Endothelial cell of umbilical vein (primary cell): ENCODE measurements at regions not wholly inside any gene's neighbourhood (a gene's known extent, or its start where the extent isn't known, plus 50 kb on each side); places are given as distances from the start of the nearest gene placed in this dataset.

Experiments
- BruUV-seq: library from RNA; stranded (reverse); fragments of 400-500 nt; replicated peaks from 2 replicates; lab custom pipeline; 2021; lab: Mats Ljungman, UMichigan
- CTCF ChIA-PET: fragments of 300-600, 350-600 bp; sonication (Branson Sonifier 250); formaldehyde crosslinking; loops from one replicate; lab custom pipeline; 2021; ENCODE audit warnings: antibody characterized with exemption, inconsistent platforms; lab: Charles Lee
- POLR2A ChIA-PET: fragments of 300-600, 350-600 bp; sonication (Branson Sonifier 250); formaldehyde crosslinking; loops from one replicate; lab custom pipeline; 2021; ENCODE audit warnings: antibody characterized with exemption, inconsistent platforms; lab: Charles Lee
- DNase-seq: peaks from one replicate; pipeline ENCODE4 v3.0.0-alpha.2; 2011; ENCODE audit warnings: low read depth, low spot score
- FAIRE-seq: peaks from 2 replicates; lab custom pipeline; 2011; peaks lifted over from hg19 to GRCh38; lab: Jason Lieb, UNC
- H2AFZ ChIP-seq: 2 replicates; pipeline ENCODE4 v1.6.0; 2012; ENCODE audit warnings: low read depth, low read length, control low read depth, inconsistent platforms
- H3K27ac ChIP-seq: 2 replicates; pipeline ENCODE4 v1.5.1; 2011; ENCODE audit warnings: low read depth, mild to moderate bottlenecking, control low read depth, low read length, moderate library complexity; ENCODE audit not compliant: insufficient read depth
- H3K27me3 ChIP-seq, 2 experiments: 2 replicates each; pipeline versions ENCODE4 v1.6.0 to v1.6.1; 2011; ENCODE audit warnings: low read length in 2 of 2, mixed read lengths in 1 of 2; ENCODE audit not compliant: control insufficient read depth in 2 of 2, insufficient read depth in 2 of 2
- H3K36me3 ChIP-seq, 2 experiments: 2 replicates in 1 of 2; 3 replicates in 1 of 2; pipeline ENCODE4 v1.5.1; 2011; ENCODE audit warnings: low read length in 2 of 2, mild to moderate bottlenecking in 1 of 2, moderate library complexity in 1 of 2; ENCODE audit not compliant: control insufficient read depth in 2 of 2, insufficient read depth in 2 of 2; ENCODE audit errors: extremely low read depth in 1 of 2
- H3K4me1 ChIP-seq: 3 replicates; pipeline ENCODE4 v1.5.1; 2011; ENCODE audit warnings: mild to moderate bottlenecking, low read length; ENCODE audit not compliant: control insufficient read depth, insufficient read depth; ENCODE audit errors: extremely low read depth
- H3K4me2 ChIP-seq: 2 replicates; pipeline ENCODE4 v1.6.1; 2011; ENCODE audit warnings: low read length, control low read depth, mixed read lengths; ENCODE audit not compliant: insufficient read depth
- H3K4me3 ChIP-seq, 3 experiments: fragments of 200-600 bp in 1 of 3; sonication (generic), shearing (Covaris generic) in 1 of 3; replicated peaks in 1 of 3; 2 replicates each; pipeline ENCODE4 v1.5.1; 2011 to 2016; ENCODE audit warnings: control low read depth in 3 of 3, low read length in 3 of 3, mild to moderate bottlenecking in 2 of 3, inconsistent platforms in 1 of 3, low read depth in 1 of 3, moderate library complexity in 1 of 3; ENCODE audit not compliant: insufficient read depth in 1 of 3
- H3K79me2 ChIP-seq: 2 replicates; pipeline ENCODE4 v1.6.0; 2012; ENCODE audit warnings: low read length, inconsistent platforms; ENCODE audit not compliant: control insufficient read depth, insufficient read depth
- H3K9ac ChIP-seq: replicated peaks from 2 replicates; pipeline ENCODE3; 2011; ENCODE audit warnings: low read length, control low read depth; ENCODE audit not compliant: insufficient read depth; ENCODE audit errors: extremely low read depth
- H3K9me1 ChIP-seq: replicated peaks from 3 replicates; pipeline ENCODE4 v1.6.0; 2011; ENCODE audit warnings: mild to moderate bottlenecking, low read length; ENCODE audit not compliant: control insufficient read depth, insufficient read depth; ENCODE audit errors: extremely low read depth
- H3K9me3 ChIP-seq: replicated peaks from 2 replicates; pipeline ENCODE4 v1.5.1; 2012; ENCODE audit warnings: low read length, inconsistent platforms; ENCODE audit not compliant: control insufficient read depth, insufficient read depth
- H4K20me1 ChIP-seq: replicated peaks from 2 replicates; pipeline ENCODE3; 2011; ENCODE audit warnings: mild to moderate bottlenecking, low read length; ENCODE audit not compliant: control insufficient read depth, insufficient read depth; ENCODE audit errors: extremely low read depth
- EZH2 ChIP-seq: IDR thresholded peaks from 2 replicates; pipeline ENCODE4 v1.6.1; 2012; ENCODE audit warnings: borderline replicate concordance, low read depth, mild to moderate bottlenecking, moderate library complexity, low read length, inconsistent platforms; ENCODE audit not compliant: severe bottlenecking
- FOS ChIP-seq: IDR thresholded peaks from 2 replicates; pipeline ENCODE4 v1.6.1; 2011; ENCODE audit warnings: mild to moderate bottlenecking, low read length, moderate library complexity, borderline replicate concordance; ENCODE audit not compliant: insufficient read depth
- GATA2 ChIP-seq: IDR thresholded peaks from 2 replicates; pipeline ENCODE4 v1.7.0; 2011; ENCODE audit warnings: low read depth, mild to moderate bottlenecking, moderate library complexity, mixed read lengths, low read length; ENCODE audit not compliant: insufficient read length, insufficient read depth
- JUN ChIP-seq: IDR thresholded peaks from 2 replicates; pipeline ENCODE4 v1.6.1; 2011; ENCODE audit warnings: borderline replicate concordance, low read depth; ENCODE audit not compliant: insufficient read length, insufficient read depth
- MAX ChIP-seq: IDR thresholded peaks from 2 replicates; pipeline ENCODE4 v1.6.1; 2011; ENCODE audit not compliant: insufficient read depth, insufficient read length
- MYC ChIP-seq: IDR thresholded peaks from one replicate; pipeline ENCODE4 v1.6.1; 2011; ENCODE audit warnings: mild to moderate bottlenecking, low read depth, low read length
- POLR2A ChIP-seq: IDR thresholded peaks from 2 replicates; pipeline ENCODE4 v1.6.1; 2012; ENCODE audit warnings: low read depth, mild to moderate bottlenecking, control low read depth, low read length
- POLR2AphosphoS5 ChIP-seq: IDR thresholded peaks from 2 replicates; pipeline ENCODE4 v1.6.1; 2012; ENCODE audit warnings: low read depth, mild to moderate bottlenecking, control low read depth, low read length, moderate library complexity; ENCODE audit not compliant: insufficient read depth
- dilution Hi-C: fragments of 300-500 bp; cut with MboI; formaldehyde crosslinking; loops from one replicate; pipeline ENCODE4 v1.15.0; 2019; ENCODE audit warnings: low sequenced_read_pairs; ENCODE audit not compliant: extremely low pct_ligation_motif_present
- intact Hi-C: fragments of 100-400 bp; cut with micrococcal nuclease; formaldehyde crosslinking; loops from one replicate; pipeline ENCODE4 v1.10.0; 2022
- TF ChIP-seq, protein P1 (sequence below), 2 donors: IDR thresholded peaks; 1 replicate in 1 of 2; 2 replicates in 1 of 2; pipeline ENCODE4 v1.5.1; 2011; ENCODE audit warnings: low read length in 2 of 2, mild to moderate bottlenecking in 2 of 2, moderate library complexity in 2 of 2, control low read depth in 1 of 2, inconsistent platforms in 1 of 2, low read depth in 1 of 2; ENCODE audit not compliant: insufficient read depth in 1 of 2; ENCODE audit errors: extremely low read depth in 1 of 2

GRCh38 chr17:63270610-63271009 is 175.5 kb downstream of the CYB561 start:
- Histone ChIP-seq H3K4me1 (peaks cover 8% of the 10 kb centered on the region), H3K4me3 (no peak overlapping the region), H3K4me2 (no peak overlapping the region), H3K9me3 (no peaks in the 10 kb centered on the region), H3K9me1 (no peaks in the 10 kb centered on the region), H3K27me3 (no peaks in the 10 kb centered on the region), H3K9ac (no peak overlapping the region), H3K79me2 (no peaks in the 10 kb centered on the region), H2AFZ (no peak overlapping the region), H3K27ac (no peak overlapping the region), H4K20me1 (no peaks in the 10 kb centered on the region), H3K36me3 (no peaks in the 10 kb centered on the region)
- ChIA-PET POLR2A (no interaction called here), CTCF (interaction anchor here (2.0 kb wide), 1 partner anchor 37 kb away, joined by 4 read pairs; no protein-coding TSS in a partner anchor)
- intact Hi-C loops (no loop called here), dilution Hi-C loops (no loop called here)
- DNase-seq, result no peak
- TF ChIP-seq POLR2AphosphoS5 (no peak), MAX (no peak), GATA2 (no peak), EZH2 (no peak), MYC (no peak), POLR2A (no peak), FOS (no peak), JUN (no peak)
- TF ChIP-seq, protein P1, sequence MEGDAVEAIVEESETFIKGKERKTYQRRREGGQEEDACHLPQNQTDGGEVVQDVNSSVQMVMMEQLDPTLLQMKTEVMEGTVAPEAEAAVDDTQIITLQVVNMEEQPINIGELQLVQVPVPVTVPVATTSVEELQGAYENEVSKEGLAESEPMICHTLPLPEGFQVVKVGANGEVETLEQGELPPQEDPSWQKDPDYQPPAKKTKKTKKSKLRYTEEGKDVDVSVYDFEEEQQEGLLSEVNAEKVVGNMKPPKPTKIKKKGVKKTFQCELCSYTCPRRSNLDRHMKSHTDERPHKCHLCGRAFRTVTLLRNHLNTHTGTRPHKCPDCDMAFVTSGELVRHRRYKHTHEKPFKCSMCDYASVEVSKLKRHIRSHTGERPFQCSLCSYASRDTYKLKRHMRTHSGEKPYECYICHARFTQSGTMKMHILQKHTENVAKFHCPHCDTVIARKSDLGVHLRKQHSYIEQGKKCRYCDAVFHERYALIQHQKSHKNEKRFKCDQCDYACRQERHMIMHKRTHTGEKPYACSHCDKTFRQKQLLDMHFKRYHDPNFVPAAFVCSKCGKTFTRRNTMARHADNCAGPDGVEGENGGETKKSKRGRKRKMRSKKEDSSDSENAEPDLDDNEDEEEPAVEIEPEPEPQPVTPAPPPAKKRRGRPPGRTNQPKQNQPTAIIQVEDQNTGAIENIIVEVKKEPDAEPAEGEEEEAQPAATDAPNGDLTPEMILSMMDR (IDR thresholded peaks at IDR 0.05; ENCODE audit: extremely low read depth in 1 of 2, insufficient read depth in 1 of 2, low read depth in 1 of 2, low read length in 2 of 2), result no peak
- no peak for FAIRE-seq
- no TSS peak for BruUV-seq
